Lung (tissue), 11 donors: ENCODE measurements at regions not wholly inside any gene's neighbourhood (a gene's known extent, or its start where the extent isn't known, plus 50 kb on each side); places are given as distances from the start of the nearest gene placed in this dataset.

ENCODE experiments used
- ATAC-seq: fragments of 200-7000 bp; cut with Tn5 transposase; one replicate; pipeline ENCODE4 v1.9.1; 2020; ENCODE audit warnings: moderate number of reproducible peaks; ENCODE audit not compliant: insufficient read depth, low FRiP score
- DNase-seq, 3 donors: peaks; one replicate each; pipeline ENCODE4 v3.0.0-alpha.2; 2013 to 2017
- H3K27ac ChIP-seq, 2 donors: one replicate each; pipeline ENCODE4 v1.5.1; 2013; ENCODE audit warnings: mild to moderate bottlenecking in 2 of 2, moderate library complexity in 2 of 2, control low read depth in 1 of 2, inconsistent platforms in 1 of 2, low read depth in 1 of 2, low read length in 1 of 2
- H3K27me3 ChIP-seq, 3 donors: one replicate each; pipeline ENCODE4 v1.5.1; 2013; ENCODE audit warnings: low read length in 2 of 3; ENCODE audit not compliant: control insufficient read depth in 3 of 3, insufficient read depth in 3 of 3
- H3K36me3 ChIP-seq, 4 donors: one replicate each; pipeline ENCODE4 v1.5.1; 2013; ENCODE audit warnings: low read length in 4 of 4, mild to moderate bottlenecking in 1 of 4, moderate library complexity in 1 of 4; ENCODE audit not compliant: control insufficient read depth in 4 of 4, insufficient read depth in 4 of 4
- H3K4me1 ChIP-seq, 5 donors: one replicate each; pipeline ENCODE4 v1.5.1; 2013; ENCODE audit warnings: low read length in 5 of 5, mild to moderate bottlenecking in 2 of 5, moderate library complexity in 1 of 5; ENCODE audit not compliant: control insufficient read depth in 5 of 5, insufficient read depth in 5 of 5
- H3K4me3 ChIP-seq: one replicate; pipeline ENCODE4 v1.5.1; 2013; ENCODE audit warnings: mild to moderate bottlenecking, control low read depth, moderate library complexity
- H3K9ac ChIP-seq, 2 donors: one replicate each; pipeline ENCODE4 v1.5.1; 2013; ENCODE audit warnings: low read length in 2 of 2, control low read depth in 1 of 2; ENCODE audit not compliant: insufficient read depth in 1 of 2
- H3K9me3 ChIP-seq, 4 donors: one replicate each; pipeline ENCODE4 v1.5.1; 2013; ENCODE audit warnings: low read length in 3 of 4, mild to moderate bottlenecking in 1 of 4, moderate library complexity in 1 of 4; ENCODE audit not compliant: control insufficient read depth in 4 of 4, insufficient read depth in 3 of 4
- CTCF ChIP-seq: IDR thresholded peaks from 2 replicates; pipeline ENCODE4 v1.5.1; 2012; ENCODE audit warnings: mild to moderate bottlenecking; ENCODE audit errors: control extremely low read depth, extremely low read depth
- WGBS, 2 donors: extraction: QIAGEN DNeasy Blood & Tissue Kit; methylation state at CpG; one replicate each; pipeline ENCODE4 v1.1.7; 2013; 5-methylcytosine and 5-hydroxymethylcytosine counted together
- donor health status: control.
- donor health status: control.
- donor health status: Bipolar disorder and iron deficiency.
- donor health status: healthy.
- donor health status: DM: yes; HTN: yes; CAD: no.

- H3K36me3 ChIP-seq, result no peaks in the 10 kb centered on the region
- no peak overlapping the region for H3K27ac ChIP-seq
- 93 to 99% methylated on average over 2 of the region's 2 CpGs for WGBS, 2 donors
- ATAC-seq, result no peak
- H3K4me1 ChIP-seq, result peaks cover 0 to 4% (median 0%) of the 10 kb centered on the region in 5 donors
- no peak for TF ChIP-seq CTCF
- no peak overlapping the region for H3K9ac ChIP-seq
- H3K4me3 ChIP-seq, result no peak overlapping the region
- H3K27me3 ChIP-seq, result no peaks in the 10 kb centered on the region
- no peak for DNase-seq
- H3K9me3 ChIP-seq, result no peaks in the 10 kb centered on the region
Observed at GRCh38 chr5:58255970-58256369, 203.9 kb downstream of the PLK2 start.

- Histone ChIP-seq H3K9me3 (no peaks in the 10 kb centered on the region), H3K27ac (no peak overlapping the region), H3K4me3 (no peak overlapping the region), H3K27me3 (no peaks in the 10 kb centered on the region), H3K4me1 (peaks cover 0 to 4% (median 0%) of the 10 kb centered on the region in 5 donors), H3K9ac (no peak overlapping the region), H3K36me3 (no peaks in the 10 kb centered on the region)
- ATAC-seq, result no peak
- no peak for DNase-seq
- no peak for TF ChIP-seq CTCF
- 94 to 96% methylated on average over 1 of the region's 1 CpG for WGBS, 2 donors
Observed at GRCh38 chr5:58255386-58255785, 204.5 kb downstream of the PLK2 start.

- no peaks in the 10 kb centered on the region for H3K36me3 ChIP-seq
- no peaks in the 10 kb centered on the region for H3K27me3 ChIP-seq
- no peaks in the 10 kb centered on the region for H3K9me3 ChIP-seq
- no peak for TF ChIP-seq CTCF
- H3K4me1 ChIP-seq, result peaks cover 0 to 7% (median 0%) of the 10 kb centered on the region in 5 donors
- DNase-seq, result no peak
- no peak overlapping the region for H3K9ac ChIP-seq
- ATAC-seq, result no peak
- H3K27ac ChIP-seq, result no peak overlapping the region
- H3K4me3 ChIP-seq, result no peak overlapping the region
- 89 to 92% methylated on average over 1 of the region's 1 CpG for WGBS, 2 donors
Observed at GRCh38 chr5:58248221-58248620, 211.7 kb downstream of the PLK2 start.

GRCh38 chr5:58246461-58246944 is 213.4 kb downstream of the PLK2 start:
- peak overlapping the region in 1 of 2 donors; percentile 41 for H3K27ac ChIP-seq
- ATAC-seq (no peak), DNase-seq (peak in 1 of 3 donors; percentile 58)
- H3K36me3 ChIP-seq, result no peaks in the 10 kb centered on the region
- no peak for TF ChIP-seq CTCF
- H3K9me3 ChIP-seq, result no peaks in the 10 kb centered on the region
- H3K9ac ChIP-seq, result no peak overlapping the region
- H3K4me3 ChIP-seq, result no peak overlapping the region
- 51 to 67% methylated on average over 3 of the region's 3 CpGs for WGBS, 2 donors
- peaks cover 0 to 7% (median 0%) of the 10 kb centered on the region in 5 donors for H3K4me1 ChIP-seq
- no peaks in the 10 kb centered on the region for H3K27me3 ChIP-seq
